ENCODE measurements at regions not wholly inside any gene's neighbourhood (a gene's known extent, or its start where the extent isn't known, plus 50 kb on each side); places are given as distances from the start of the nearest gene placed in this dataset.

- no peak for TF ChIP-seq CTCF (IDR thresholded peaks at IDR 0.05; ENCODE audit: low read depth, low read length, missing input control)
- no peak for TF ChIP-seq ZBTB33 (IDR thresholded peaks at IDR 0.05)
- no peak for TF ChIP-seq YY1 (IDR thresholded peaks at IDR 0.05)
- no peak for TF ChIP-seq FOXA1 (IDR thresholded peaks at IDR 0.05)
- TF ChIP-seq REST (IDR thresholded peaks at IDR 0.05): no peak
- TF ChIP-seq RAD21 (IDR thresholded peaks at IDR 0.05): no peak
- TF ChIP-seq SP1 (IDR thresholded peaks at IDR 0.05): no peak
- TF ChIP-seq MAX (IDR thresholded peaks at IDR 0.05): no peak
- TF ChIP-seq GABPA (IDR thresholded peaks at IDR 0.05 in 1 of 2, conservative IDR thresholded peaks at IDR 0.05 in 1 of 2): no peak
- TF ChIP-seq HNF4G (IDR thresholded peaks at IDR 0.05): no peak
- no peak for TF ChIP-seq ATF3 (IDR thresholded peaks at IDR 0.05)
- no peak for TF ChIP-seq NR2F2 (IDR thresholded peaks at IDR 0.05)
Observed at GRCh38 chr18:38174594-38174993, 609.0 kb upstream of the CELF4 start.

All from liver (tissue), 3 donors.